ENCODE measurements at regions not wholly inside any gene's neighbourhood (a gene's known extent, or its start where the extent isn't known, plus 50 kb on each side); places are given as distances from the start of the nearest gene placed in this dataset.
"Not testable (repeated sequence)": the region's sequence is repeated elsewhere in the genome, so short reads cannot be mapped to it uniquely, and the experiment has no call there.

GRCh38 chr4:114317564-114317963 is 281.0 kb upstream of the UGT8 start:
- TF ChIP-seq, protein P1, sequence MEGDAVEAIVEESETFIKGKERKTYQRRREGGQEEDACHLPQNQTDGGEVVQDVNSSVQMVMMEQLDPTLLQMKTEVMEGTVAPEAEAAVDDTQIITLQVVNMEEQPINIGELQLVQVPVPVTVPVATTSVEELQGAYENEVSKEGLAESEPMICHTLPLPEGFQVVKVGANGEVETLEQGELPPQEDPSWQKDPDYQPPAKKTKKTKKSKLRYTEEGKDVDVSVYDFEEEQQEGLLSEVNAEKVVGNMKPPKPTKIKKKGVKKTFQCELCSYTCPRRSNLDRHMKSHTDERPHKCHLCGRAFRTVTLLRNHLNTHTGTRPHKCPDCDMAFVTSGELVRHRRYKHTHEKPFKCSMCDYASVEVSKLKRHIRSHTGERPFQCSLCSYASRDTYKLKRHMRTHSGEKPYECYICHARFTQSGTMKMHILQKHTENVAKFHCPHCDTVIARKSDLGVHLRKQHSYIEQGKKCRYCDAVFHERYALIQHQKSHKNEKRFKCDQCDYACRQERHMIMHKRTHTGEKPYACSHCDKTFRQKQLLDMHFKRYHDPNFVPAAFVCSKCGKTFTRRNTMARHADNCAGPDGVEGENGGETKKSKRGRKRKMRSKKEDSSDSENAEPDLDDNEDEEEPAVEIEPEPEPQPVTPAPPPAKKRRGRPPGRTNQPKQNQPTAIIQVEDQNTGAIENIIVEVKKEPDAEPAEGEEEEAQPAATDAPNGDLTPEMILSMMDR (IDR thresholded peaks at IDR 0.05; ENCODE audit: control insufficient read depth, insufficient read depth, low read depth, low read length, missing control alignments): no peak
- no peak overlapping the region for H3K4me3 ChIP-seq (ENCODE audit: control insufficient read depth, low read depth, low read length)
- no peak for DNase-seq (ENCODE audit: low read depth)

DNA sequence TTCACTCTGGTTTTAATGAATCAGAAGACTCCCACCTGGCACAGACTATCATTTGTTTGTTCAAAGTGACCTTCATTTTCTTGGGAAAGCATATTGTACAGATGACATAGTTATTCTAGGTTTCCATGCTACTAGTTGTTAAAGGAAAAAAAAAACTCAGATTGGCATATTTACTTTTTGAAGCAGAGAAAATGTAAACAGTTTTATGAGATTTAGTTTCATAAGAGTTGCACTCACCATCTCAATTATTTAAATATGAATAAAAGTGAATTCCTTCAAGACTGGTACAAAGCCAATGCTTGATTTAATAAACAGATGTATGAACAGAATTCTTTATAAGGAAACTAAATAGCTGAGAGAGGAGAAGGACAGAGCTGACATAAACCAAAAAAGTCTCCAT is 280.3 kb upstream of the UGT8 start:
- no peak overlapping the region for H3K4me3 ChIP-seq (ENCODE audit: control insufficient read depth, low read depth, low read length)
- no peak for DNase-seq (ENCODE audit: low read depth)
- TF ChIP-seq, protein P1 (IDR thresholded peaks at IDR 0.05; ENCODE audit: control insufficient read depth, insufficient read depth, low read depth, low read length, missing control alignments): no peak

DNA sequence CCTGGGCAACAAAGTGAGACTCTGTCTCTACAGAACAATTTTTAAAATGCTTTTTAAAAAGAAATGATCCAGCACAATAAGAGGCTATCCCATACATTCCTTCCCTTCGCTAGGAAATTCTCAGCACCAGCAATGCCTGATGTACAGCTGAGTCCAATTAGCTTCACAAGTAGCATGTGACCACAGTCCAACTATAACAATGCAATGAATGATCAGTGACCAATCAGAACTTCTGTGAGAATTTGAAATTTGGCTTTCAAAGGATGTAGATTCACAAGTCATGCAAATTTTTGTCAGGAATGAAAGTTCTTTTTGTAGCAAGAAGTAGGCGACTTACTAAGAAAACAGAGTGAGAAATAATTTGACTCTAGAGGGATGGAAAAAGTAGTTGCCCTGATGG is 278.5 kb upstream of the UGT8 start:
- no peak overlapping the region for H3K4me3 ChIP-seq (ENCODE audit: control insufficient read depth, low read depth, low read length)
- no peak for DNase-seq (ENCODE audit: low read depth)
- TF ChIP-seq, protein P1 (IDR thresholded peaks at IDR 0.05; ENCODE audit: control insufficient read depth, insufficient read depth, low read depth, low read length, missing control alignments): no peak

DNA sequence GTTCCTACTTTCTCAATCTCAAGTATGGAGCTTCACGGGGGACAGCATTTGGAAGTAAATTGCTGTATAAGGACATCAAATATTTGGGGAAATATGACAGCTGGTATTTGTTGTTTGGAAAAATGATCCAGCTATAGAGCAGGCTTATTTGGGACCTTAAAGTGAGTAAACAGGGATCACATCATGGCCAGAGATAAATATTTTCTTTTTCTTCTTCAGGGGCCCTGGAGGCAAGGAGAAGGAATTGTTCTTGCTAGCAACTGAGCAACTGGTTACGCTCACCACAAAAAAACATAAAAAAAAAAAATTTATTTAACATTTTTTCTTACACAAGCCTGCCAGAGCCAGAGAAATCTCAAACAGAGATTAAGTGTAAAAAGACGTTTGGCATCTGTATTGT is 277.2 kb upstream of the UGT8 start:
- H3K4me3 ChIP-seq (ENCODE audit: control insufficient read depth, low read depth, low read length): no peak overlapping the region
- DNase-seq (ENCODE audit: low read depth): no peak

DNA sequence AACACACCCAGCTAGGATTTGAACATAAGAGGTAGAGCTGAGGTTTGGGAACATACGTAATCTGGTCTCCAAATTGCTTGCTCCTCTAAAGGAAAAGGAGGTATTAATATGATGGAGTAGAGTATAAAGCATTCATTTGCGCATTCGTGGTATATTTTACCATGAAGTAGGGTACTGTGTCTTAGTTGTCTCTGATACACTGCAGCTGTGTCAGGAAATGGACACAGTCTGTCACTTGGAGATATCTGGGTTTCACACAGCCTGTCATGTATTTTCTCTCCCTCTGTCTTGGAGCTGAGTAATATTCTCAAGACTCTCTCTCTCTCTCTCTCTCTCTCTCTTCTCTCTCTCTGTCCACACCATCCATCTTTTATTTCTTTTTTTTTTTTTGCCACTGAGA is 274.8 kb upstream of the UGT8 start:
- no peak overlapping the region for H3K4me3 ChIP-seq (ENCODE audit: control insufficient read depth, low read depth, low read length)
- TF ChIP-seq, protein P1 (IDR thresholded peaks at IDR 0.05; ENCODE audit: control insufficient read depth, insufficient read depth, low read depth, low read length, missing control alignments): no peak
- DNase-seq (ENCODE audit: low read depth): no peak

More for the DNA sequence above, 277.2 kb upstream of the UGT8 start:
- TF ChIP-seq, protein P1 (IDR thresholded peaks at IDR 0.05; ENCODE audit: control insufficient read depth, insufficient read depth, low read depth, low read length, missing control alignments): no peak

- H3K4me3 ChIP-seq (ENCODE audit: control insufficient read depth, low read depth, low read length): no peak overlapping the region
- no peak for DNase-seq (ENCODE audit: low read depth)
- TF ChIP-seq, protein P1 (IDR thresholded peaks at IDR 0.05; ENCODE audit: control insufficient read depth, insufficient read depth, low read depth, low read length, missing control alignments): no peak
Observed at GRCh38 chr4:114326358-114326757, 272.2 kb upstream of the UGT8 start.

DNA sequence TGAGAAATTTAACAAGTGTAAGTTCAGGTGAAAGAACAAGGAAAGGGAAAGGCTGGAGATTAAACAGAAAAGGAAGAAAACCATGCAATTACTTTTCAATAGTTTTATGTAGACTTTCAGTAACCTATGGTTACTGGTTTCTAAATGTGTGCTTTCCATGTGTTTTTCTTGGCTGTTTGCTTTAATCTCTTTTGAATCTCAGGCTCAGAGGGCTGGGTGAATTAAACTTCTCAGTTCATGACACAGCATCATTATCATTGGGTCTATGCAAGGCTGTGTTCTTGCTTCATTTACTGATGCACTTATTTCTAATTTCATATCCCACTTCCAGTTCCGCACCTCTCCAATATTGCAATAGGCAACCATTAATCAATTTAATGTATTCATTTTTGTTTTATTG is 266.5 kb upstream of the UGT8 start:
- TF ChIP-seq, protein P1 (IDR thresholded peaks at IDR 0.05; ENCODE audit: control insufficient read depth, insufficient read depth, low read depth, low read length, missing control alignments): no peak
- DNase-seq (ENCODE audit: low read depth): no peak
- H3K4me3 ChIP-seq (ENCODE audit: control insufficient read depth, low read depth, low read length): no peak overlapping the region

DNA sequence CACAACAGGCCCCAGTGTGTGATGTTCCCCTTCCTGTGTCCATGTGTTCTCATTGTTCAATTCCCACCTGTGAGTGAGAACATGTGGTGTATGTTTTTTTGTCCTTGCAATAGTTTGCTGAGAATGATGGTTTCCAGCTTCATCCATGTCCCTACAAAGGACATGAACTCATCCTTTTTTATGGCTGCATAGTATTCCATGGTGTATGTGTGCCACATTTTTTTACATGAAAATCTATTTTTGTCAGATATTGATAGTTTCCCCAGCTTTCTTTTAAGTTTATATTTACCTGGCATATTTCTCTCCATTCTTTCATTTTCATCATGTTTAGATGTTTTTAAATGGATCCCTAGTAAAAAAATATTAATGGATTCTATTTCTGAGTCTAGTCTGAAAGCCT is 264.2 kb upstream of the UGT8 start:
- not testable (repeated sequence) for H3K4me3 ChIP-seq (ENCODE audit: control insufficient read depth, low read depth, low read length); DNase-seq (ENCODE audit: low read depth)

All from AG09309 (cell line).